SK-N-SH treated with all-trans-retinoic acid at 6 μM for 48 hours (cell line): ENCODE measurements at regions not wholly inside any gene's neighbourhood (a gene's known extent, or its start where the extent isn't known, plus 50 kb on each side); places are given as distances from the start of the nearest gene placed in this dataset.

Experiments
- ATAC-seq: fragments of 200-7000 bp; cut with Tn5 transposase; 3 replicates; pipeline ENCODE4 v1.9.1; 2020; ENCODE audit warnings: mild to moderate bottlenecking, moderate library complexity
- BACH2 ChIP-seq: fragments of 250-450 bp; sonication (Bioruptor Pico); IDR thresholded peaks from 2 replicates; pipeline ENCODE4 v1.9.0; 2021; ENCODE audit warnings: mild to moderate bottlenecking, borderline replicate concordance
- CREB5 ChIP-seq: fragments of 250-450 bp; sonication (Bioruptor Pico); IDR thresholded peaks from 2 replicates; pipeline ENCODE4 v1.5.1; 2020; ENCODE audit warnings: low read depth, mild to moderate bottlenecking, moderate library complexity
- CSDC2 ChIP-seq: fragments of 250-450 bp; sonication (Bioruptor Pico); IDR thresholded peaks from 2 replicates; pipeline ENCODE4 v1.5.0; 2020; ENCODE audit warnings: mild to moderate bottlenecking, moderate library complexity
- CSRNP3 ChIP-seq: fragments of 250-450 bp; sonication (Bioruptor Pico); IDR thresholded peaks from 2 replicates; pipeline ENCODE4 v1.5.1; 2021; ENCODE audit warnings: mild to moderate bottlenecking, moderate library complexity
- ESRRG ChIP-seq: fragments of 250-450 bp; sonication (Bioruptor Pico); IDR thresholded peaks from 2 replicates; pipeline ENCODE4 v1.6.1; 2021; ENCODE audit warnings: mild to moderate bottlenecking
- GLIS3 ChIP-seq: fragments of 250-450 bp; sonication (Bioruptor Pico); IDR thresholded peaks from 2 replicates; pipeline ENCODE4 v1.5.0; 2020; ENCODE audit warnings: mild to moderate bottlenecking, moderate library complexity
- ISL1 ChIP-seq: fragments of 250-450 bp; sonication (Bioruptor Pico); IDR thresholded peaks from 2 replicates; pipeline ENCODE4 v2.1.2; 2022; ENCODE audit warnings: mild to moderate bottlenecking, moderate library complexity
- OSR1 ChIP-seq: fragments of 250-450 bp; sonication (Bioruptor Pico); IDR thresholded peaks from 2 replicates; pipeline ENCODE4 v1.8.0; 2022; ENCODE audit warnings: moderate library complexity, mild to moderate bottlenecking, inconsistent platforms
- PATZ1 ChIP-seq: fragments of 250-450 bp; sonication (Bioruptor Pico); IDR thresholded peaks from 2 replicates; pipeline ENCODE4 v1.8.0; 2020; ENCODE audit warnings: mild to moderate bottlenecking, moderate library complexity, borderline replicate concordance
- POU6F1 ChIP-seq: fragments of 250-450 bp; sonication (Bioruptor Pico); IDR thresholded peaks from 2 replicates; pipeline ENCODE4 v1.8.0; 2021; ENCODE audit warnings: low read depth, mild to moderate bottlenecking, moderate library complexity, borderline replicate concordance
- PPARA ChIP-seq: fragments of 250-450 bp; sonication (Bioruptor Pico); IDR thresholded peaks from 2 replicates; pipeline ENCODE4 v1.5.0; 2020; ENCODE audit warnings: mild to moderate bottlenecking, borderline replicate concordance
- RARB ChIP-seq: fragments of 250-450 bp; sonication (Bioruptor Pico); IDR thresholded peaks from 2 replicates; pipeline ENCODE4 v1.8.0; 2021; ENCODE audit warnings: mild to moderate bottlenecking, moderate library complexity
- SNAI2 ChIP-seq: fragments of 250-450 bp; sonication (Bioruptor Pico); IDR thresholded peaks from 2 replicates; pipeline ENCODE4 v1.5.0; 2020; ENCODE audit warnings: mild to moderate bottlenecking, moderate library complexity
- TCF4 ChIP-seq: fragments of 250-450 bp; sonication (Bioruptor Pico); IDR thresholded peaks from 2 replicates; pipeline ENCODE4 v1.8.0; 2021; ENCODE audit warnings: mild to moderate bottlenecking, moderate library complexity, borderline replicate concordance
- TOX ChIP-seq: fragments of 250-450 bp; sonication (Bioruptor Pico); IDR thresholded peaks from 2 replicates; pipeline ENCODE4 v1.8.0; 2021; ENCODE audit warnings: mild to moderate bottlenecking, moderate library complexity, borderline replicate concordance
- TSHZ2 ChIP-seq: fragments of 250-450 bp; sonication (Bioruptor Pico); IDR thresholded peaks from 2 replicates; pipeline ENCODE4 v1.5.0; 2020; ENCODE audit warnings: mild to moderate bottlenecking, moderate library complexity
- ZC3H10 ChIP-seq: fragments of 250-450 bp; sonication (Bioruptor Pico); IDR thresholded peaks from 2 replicates; pipeline ENCODE4 v1.5.1; 2021; ENCODE audit warnings: mild to moderate bottlenecking, moderate library complexity
- ZFP3 ChIP-seq: fragments of 250-450 bp; sonication (Bioruptor Pico); IDR thresholded peaks from 2 replicates; pipeline ENCODE4 v1.5.0; 2020; ENCODE audit warnings: mild to moderate bottlenecking, moderate library complexity
- ZFP30 ChIP-seq: fragments of 450-650 bp; formaldehyde crosslinking; IDR thresholded peaks from 2 replicates; pipeline ENCODE4 v1.5.0; 2022; ENCODE audit warnings: mild to moderate bottlenecking, moderate library complexity
- ZNF565 ChIP-seq: fragments of 450-650 bp; formaldehyde crosslinking; conservative IDR thresholded peaks from 2 replicates; pipeline ENCODE4 v1.5.0; 2020; ENCODE audit warnings: low read depth, mild to moderate bottlenecking, moderate library complexity
- ZNF70 ChIP-seq: fragments of 450-650 bp; formaldehyde crosslinking; IDR thresholded peaks from 2 replicates; pipeline ENCODE4 v1.5.0; 2020; ENCODE audit warnings: mild to moderate bottlenecking, moderate library complexity
- ZNF8 ChIP-seq: fragments of 450-650 bp; formaldehyde crosslinking; IDR thresholded peaks from 2 replicates; pipeline ENCODE4 v1.5.0; 2020; ENCODE audit warnings: mild to moderate bottlenecking, moderate library complexity

- TF ChIP-seq PATZ1 (CRISPR knock-in tag): no peak
- TF ChIP-seq PPARA: no peak
- no peak for TF ChIP-seq GLIS3
- TF ChIP-seq OSR1 (CRISPR knock-in tag): no peak
- TF ChIP-seq ESRRG (CRISPR knock-in tag): no peak
- no peak for TF ChIP-seq TSHZ2 (CRISPR knock-in tag)
- TF ChIP-seq SNAI2: no peak
- TF ChIP-seq, all 23 proteins: peak for 0
Observed at GRCh38 chrX:1720836-1721235, 106.0 kb downstream of the ASMT start (continued).

- no peak for ATAC-seq
Observed at GRCh38 chrX:1725472-1725871, 110.6 kb downstream of the ASMT start.

GRCh38 chrX:1727531-1728027 lies 112.7 kb downstream of the ASMT start:
- TF ChIP-seq TCF4 (CRISPR knock-in tag) (no peak), ZNF565 (CRISPR knock-in tag) (no peak), CSDC2 (CRISPR knock-in tag) (no peak), TOX (CRISPR knock-in tag) (no peak)
- TF ChIP-seq, all 23 proteins: peak for 0
- peak; percentile 94 for ATAC-seq

More at GRCh38 chrX:1725472-1725871, 110.6 kb downstream of the ASMT start:
- TF ChIP-seq ZFP3 (CRISPR knock-in tag) (no peak), ESRRG (CRISPR knock-in tag) (no peak), ISL1 (no peak), ZNF8 (no peak), POU6F1 (no peak), TCF4 (CRISPR knock-in tag) (no peak), ZNF70 (CRISPR knock-in tag) (no peak)

GRCh38 chrX:1734806-1735205 lies 119.9 kb downstream of the ASMT start:
- ATAC-seq: no peak; the same call in 2 of the 3 replicates
- no peak for TF ChIP-seq ZFP3 (CRISPR knock-in tag)
- no peak for TF ChIP-seq ZNF8
- no peak for TF ChIP-seq TSHZ2 (CRISPR knock-in tag)
- no peak for TF ChIP-seq BACH2 (CRISPR knock-in tag)
- no peak for TF ChIP-seq CSRNP3 (CRISPR knock-in tag)
- TF ChIP-seq ZNF70 (CRISPR knock-in tag): no peak
- TF ChIP-seq ZNF565 (CRISPR knock-in tag): no peak
- no peak for TF ChIP-seq PPARA
- TF ChIP-seq TCF4 (CRISPR knock-in tag): no peak
- no peak for TF ChIP-seq RARB (CRISPR knock-in tag)
- no peak for TF ChIP-seq OSR1 (CRISPR knock-in tag)
- TF ChIP-seq GLIS3: no peak
- no peak for TF ChIP-seq ZC3H10 (CRISPR knock-in tag)
- no peak for TF ChIP-seq CREB5 (CRISPR knock-in tag)
- TF ChIP-seq ESRRG (CRISPR knock-in tag): no peak
- no peak for TF ChIP-seq ZFP30 (CRISPR knock-in tag)
- no peak for TF ChIP-seq ISL1
- no peak for TF ChIP-seq SNAI2
- no peak for TF ChIP-seq PATZ1 (CRISPR knock-in tag)
